ENCODE measurements at regions not wholly inside any gene's neighbourhood (a gene's known extent, or its start where the extent isn't known, plus 50 kb on each side); places are given as distances from the start of the nearest gene placed in this dataset.

DNA sequence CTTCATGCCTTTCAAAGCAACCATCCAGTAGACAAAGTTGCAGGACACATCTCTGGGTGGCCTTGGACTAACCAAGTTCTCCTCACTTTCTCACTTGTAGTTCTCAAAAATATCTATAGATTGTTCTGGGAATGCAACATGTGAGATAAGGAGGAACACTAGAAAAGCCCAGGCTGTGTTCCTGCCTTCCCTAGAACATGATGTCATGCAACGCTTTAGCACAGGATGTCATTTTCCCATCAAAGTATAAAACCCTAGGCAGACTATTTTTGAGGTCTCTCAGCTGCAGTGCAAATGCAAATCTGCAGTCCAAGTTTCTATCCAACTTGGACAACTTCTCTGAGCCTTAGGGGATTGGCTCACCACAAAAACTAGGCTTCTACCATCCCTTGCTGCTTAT, 78.8 kb upstream of the PCDH7 start:
- no peak for FAIRE-seq
- Histone ChIP-seq H3K4me3 (ENCODE audit: low read length in 3 of 3) (no peak overlapping the region), H3K27ac (ENCODE audit: low read depth in 2 of 2, low read length in 2 of 2) (no peak overlapping the region), H3K27me3 (ENCODE audit: control insufficient read depth, insufficient read depth, low read length) (no peaks in the 10 kb centered on the region), H3K4me1 (ENCODE audit: control insufficient read depth in 2 of 3, insufficient read depth in 2 of 3, low read depth in 1 of 3, low read length in 3 of 3) (no peaks in the 10 kb centered on the region), H3K36me3 (ENCODE audit: control insufficient read depth in 2 of 3, insufficient read depth in 3 of 3, low read length in 3 of 3) (no peaks in the 10 kb centered on the region), H3K9ac (ENCODE audit: low read length in 3 of 3) (no peak overlapping the region), H3K9me3 (ENCODE audit: control insufficient read depth in 2 of 3, insufficient read depth in 1 of 3, low read length in 3 of 3) (no peaks in the 10 kb centered on the region)
- intact Hi-C loops (cut with DNase I): no loop called here
- TF ChIP-seq, protein P1, sequence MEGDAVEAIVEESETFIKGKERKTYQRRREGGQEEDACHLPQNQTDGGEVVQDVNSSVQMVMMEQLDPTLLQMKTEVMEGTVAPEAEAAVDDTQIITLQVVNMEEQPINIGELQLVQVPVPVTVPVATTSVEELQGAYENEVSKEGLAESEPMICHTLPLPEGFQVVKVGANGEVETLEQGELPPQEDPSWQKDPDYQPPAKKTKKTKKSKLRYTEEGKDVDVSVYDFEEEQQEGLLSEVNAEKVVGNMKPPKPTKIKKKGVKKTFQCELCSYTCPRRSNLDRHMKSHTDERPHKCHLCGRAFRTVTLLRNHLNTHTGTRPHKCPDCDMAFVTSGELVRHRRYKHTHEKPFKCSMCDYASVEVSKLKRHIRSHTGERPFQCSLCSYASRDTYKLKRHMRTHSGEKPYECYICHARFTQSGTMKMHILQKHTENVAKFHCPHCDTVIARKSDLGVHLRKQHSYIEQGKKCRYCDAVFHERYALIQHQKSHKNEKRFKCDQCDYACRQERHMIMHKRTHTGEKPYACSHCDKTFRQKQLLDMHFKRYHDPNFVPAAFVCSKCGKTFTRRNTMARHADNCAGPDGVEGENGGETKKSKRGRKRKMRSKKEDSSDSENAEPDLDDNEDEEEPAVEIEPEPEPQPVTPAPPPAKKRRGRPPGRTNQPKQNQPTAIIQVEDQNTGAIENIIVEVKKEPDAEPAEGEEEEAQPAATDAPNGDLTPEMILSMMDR (IDR thresholded peaks at IDR 0.05; ENCODE audit: borderline replicate concordance, extremely low read depth, insufficient read depth): no peak
- no peak for DNase-seq

GRCh38 chr4:30642567-30642966, 77.6 kb upstream of the PCDH7 start:
- intact Hi-C loops (cut with DNase I): no loop called here
- Histone ChIP-seq H3K27me3 (ENCODE audit: control insufficient read depth, insufficient read depth, low read length) (no peaks in the 10 kb centered on the region), H3K4me1 (ENCODE audit: control insufficient read depth in 2 of 3, insufficient read depth in 2 of 3, low read depth in 1 of 3, low read length in 3 of 3) (no peaks in the 10 kb centered on the region), H3K9me3 (ENCODE audit: control insufficient read depth in 2 of 3, insufficient read depth in 1 of 3, low read length in 3 of 3) (no peaks in the 10 kb centered on the region), H3K9ac (ENCODE audit: low read length in 3 of 3) (no peak overlapping the region), H3K27ac (ENCODE audit: low read depth in 2 of 2, low read length in 2 of 2) (no peak overlapping the region), H3K4me3 (ENCODE audit: low read length in 3 of 3) (no peak overlapping the region), H3K36me3 (ENCODE audit: control insufficient read depth in 2 of 3, insufficient read depth in 3 of 3, low read length in 3 of 3) (no peaks in the 10 kb centered on the region)
- DNase-seq (no peak), FAIRE-seq (no peak)
- TF ChIP-seq, protein P1 (IDR thresholded peaks at IDR 0.05; ENCODE audit: borderline replicate concordance, extremely low read depth, insufficient read depth): no peak

DNA sequence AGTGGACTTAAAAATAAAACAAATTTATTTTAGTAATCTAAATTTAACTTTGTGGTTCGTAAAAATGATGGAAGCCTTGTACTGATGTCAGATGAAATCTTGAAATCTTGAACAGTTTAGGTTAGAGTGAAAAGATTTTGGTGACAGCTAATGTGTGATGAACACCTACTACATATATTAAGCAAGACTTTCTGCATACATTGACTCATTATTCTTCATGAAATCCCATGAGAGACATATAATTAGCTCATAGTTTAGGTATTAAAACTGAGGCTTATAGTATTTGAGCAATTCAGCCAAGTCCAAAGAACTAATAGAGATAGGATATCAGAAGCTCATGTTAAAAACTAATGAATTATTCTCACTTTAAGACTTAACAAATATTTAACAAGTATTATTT, 66.9 kb upstream of the PCDH7 start:
- no peaks in the 10 kb centered on the region for H3K4me1 ChIP-seq (ENCODE audit: control insufficient read depth in 2 of 3, insufficient read depth in 2 of 3, low read depth in 1 of 3, low read length in 3 of 3)
- no peak overlapping the region for H3K4me3 ChIP-seq (ENCODE audit: low read length in 3 of 3)
- intact Hi-C loops (cut with DNase I): no loop called here
- H3K36me3 ChIP-seq (ENCODE audit: control insufficient read depth in 2 of 3, insufficient read depth in 3 of 3, low read length in 3 of 3): no peaks in the 10 kb centered on the region
- H3K9me3 ChIP-seq (ENCODE audit: control insufficient read depth in 2 of 3, insufficient read depth in 1 of 3, low read length in 3 of 3): no peaks in the 10 kb centered on the region
- no peaks in the 10 kb centered on the region for H3K27me3 ChIP-seq (ENCODE audit: control insufficient read depth, insufficient read depth, low read length)
- FAIRE-seq (no peak), DNase-seq (no peak)
- H3K9ac ChIP-seq (ENCODE audit: low read length in 3 of 3): no peak overlapping the region
- H3K27ac ChIP-seq (ENCODE audit: low read depth in 2 of 2, low read length in 2 of 2): no peak overlapping the region
- TF ChIP-seq, protein P1 (IDR thresholded peaks at IDR 0.05; ENCODE audit: borderline replicate concordance, extremely low read depth, insufficient read depth): no peak

- H3K9me3 ChIP-seq (ENCODE audit: control insufficient read depth in 2 of 3, insufficient read depth in 1 of 3, low read length in 3 of 3): no peaks in the 10 kb centered on the region
- FAIRE-seq: no peak
- H3K27me3 ChIP-seq (ENCODE audit: control insufficient read depth, insufficient read depth, low read length): no peaks in the 10 kb centered on the region
- TF ChIP-seq, protein P1 (IDR thresholded peaks at IDR 0.05; ENCODE audit: borderline replicate concordance, extremely low read depth, insufficient read depth): no peak
- H3K27ac ChIP-seq (ENCODE audit: low read depth in 2 of 2, low read length in 2 of 2): no peak overlapping the region
- H3K4me1 ChIP-seq (ENCODE audit: control insufficient read depth in 2 of 3, insufficient read depth in 2 of 3, low read depth in 1 of 3, low read length in 3 of 3): no peaks in the 10 kb centered on the region
- no peaks in the 10 kb centered on the region for H3K36me3 ChIP-seq (ENCODE audit: control insufficient read depth in 2 of 3, insufficient read depth in 3 of 3, low read length in 3 of 3)
- H3K4me3 ChIP-seq (ENCODE audit: low read length in 3 of 3): no peak overlapping the region
- DNase-seq: no peak
- H3K9ac ChIP-seq (ENCODE audit: low read length in 3 of 3): no peak overlapping the region
- intact Hi-C loops (cut with DNase I): no loop called here
Observed at GRCh38 chr4:30656828-30657227, 63.3 kb upstream of the PCDH7 start.
